Loucy (cell line): ENCODE measurements at regions not wholly inside any gene's neighbourhood (a gene's known extent, or its start where the extent isn't known, plus 50 kb on each side); places are given as distances from the start of the nearest gene placed in this dataset.
"Not testable (repeated sequence)": the region's sequence is repeated elsewhere in the genome, so short reads cannot be mapped to it uniquely, and the experiment has no call there.

Experiments
- H2AFZ ChIP-seq: fragments of 200-600 bp; sonication (generic); 2 replicates; pipeline ENCODE4 v1.6.0; 2016; ENCODE audit warnings: antibody characterized with exemption, mild to moderate bottlenecking, low read length, moderate library complexity
- H3F3A ChIP-seq: fragments of 200-600 bp; 2 replicates; pipeline ENCODE4 v1.6.0; 2016; ENCODE audit warnings: antibody characterized with exemption, low read depth, mild to moderate bottlenecking
- H3K27me3 ChIP-seq: fragments of 200-600 bp; sonication (generic); 2 replicates; pipeline ENCODE4 v1.6.1; 2014; ENCODE audit warnings: low read length, mild to moderate bottlenecking; ENCODE audit not compliant: insufficient read depth, poor library complexity, severe bottlenecking
- H3K36me3 ChIP-seq: fragments of 200-600 bp; sonication (generic); 2 replicates; pipeline ENCODE4 v1.6.1; 2016; ENCODE audit warnings: low read length; ENCODE audit not compliant: insufficient read depth
- H3K4me1 ChIP-seq: fragments of 200-600 bp; sonication (generic); 2 replicates; pipeline ENCODE4 v1.5.1; 2014; ENCODE audit warnings: low read length, mild to moderate bottlenecking; ENCODE audit not compliant: insufficient read depth, poor library complexity, severe bottlenecking
- H3K4me2 ChIP-seq: fragments of 200-600 bp; sonication (generic); 2 replicates; pipeline ENCODE4 v1.6.0; 2014; ENCODE audit warnings: antibody characterized with exemption, low read length, low read depth, mild to moderate bottlenecking; ENCODE audit not compliant: poor library complexity, severe bottlenecking
- H3K4me3 ChIP-seq: fragments of 200-600 bp; sonication (generic); 2 replicates; pipeline ENCODE4 v1.5.1; 2014; ENCODE audit warnings: low read length, mild to moderate bottlenecking, mixed read lengths; ENCODE audit not compliant: poor library complexity, severe bottlenecking
- H3K79me2 ChIP-seq: fragments of 200-600 bp; sonication (generic); 2 replicates; pipeline ENCODE4 v1.6.1; 2014; ENCODE audit warnings: low read length; ENCODE audit not compliant: insufficient read depth
- H3K9ac ChIP-seq: fragments of 200-600 bp; sonication (generic); 2 replicates; pipeline ENCODE4 v1.6.0; 2014; ENCODE audit warnings: mild to moderate bottlenecking, low read depth, low read length, moderate library complexity; ENCODE audit not compliant: poor library complexity, severe bottlenecking
- H3K9me2 ChIP-seq: fragments of 200-600 bp; sonication (generic); replicated peaks from 2 replicates; pipeline ENCODE4 v1.6.1; 2016; ENCODE audit warnings: low read depth, low read length, mixed read lengths
- H3K9me3 ChIP-seq: fragments of 200-600 bp; sonication (generic); 2 replicates; pipeline ENCODE4 v1.6.1; 2014; ENCODE audit warnings: mild to moderate bottlenecking, antibody characterized with exemption, low read length, low read depth; ENCODE audit not compliant: insufficient read depth
- H4K20me1 ChIP-seq: fragments of 200-600 bp; sonication (generic); 2 replicates; pipeline ENCODE4 v1.6.0; 2014; ENCODE audit warnings: antibody characterized with exemption, low read length, mild to moderate bottlenecking; ENCODE audit not compliant: insufficient read depth, poor library complexity, severe bottlenecking
- EZH2phosphoT487 ChIP-seq: fragments of 200-600 bp; IDR thresholded peaks from 2 replicates; pipeline ENCODE4 v1.6.1; 2018; ENCODE audit warnings: antibody characterized with exemption, mild to moderate bottlenecking, moderate library complexity, borderline replicate concordance
- TF ChIP-seq, protein P1 (sequence below): fragments of 200-600 bp; sonication (generic); conservative IDR thresholded peaks from 2 replicates; pipeline ENCODE4 v1.5.1; 2014; ENCODE audit warnings: mild to moderate bottlenecking, antibody characterized with exemption, low read length

DNA sequence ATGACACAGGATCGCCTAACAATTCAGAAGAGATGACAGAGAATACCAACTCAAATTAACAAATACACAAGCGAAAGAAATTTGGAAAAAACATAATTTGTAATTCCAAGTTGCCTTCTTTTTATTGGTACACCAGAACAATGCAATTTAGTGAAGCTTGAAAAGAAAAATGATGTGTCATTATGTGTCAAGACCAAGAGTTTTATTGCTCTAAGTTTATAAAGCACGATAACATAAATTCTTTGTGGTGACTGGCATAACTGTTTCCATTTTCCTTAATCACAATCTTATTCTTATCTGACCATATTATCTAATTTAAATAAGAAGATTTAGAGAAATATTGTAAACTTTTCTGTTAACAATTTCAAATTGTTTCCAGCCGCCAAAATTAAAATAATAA lies 273.2 kb upstream of the TECRL start:
- no peaks in the 10 kb centered on the region for H3K9me3 ChIP-seq
- H3K36me3 ChIP-seq = no peaks in the 10 kb centered on the region
- no peaks in the 10 kb centered on the region for H4K20me1 ChIP-seq
- H3F3A ChIP-seq = no peaks in the 10 kb centered on the region
- no peaks in the 10 kb centered on the region for H3K4me1 ChIP-seq
- H2AFZ ChIP-seq = no peak overlapping the region
- H3K4me3 ChIP-seq = no peak overlapping the region
- H3K4me2 ChIP-seq = no peak overlapping the region
- TF ChIP-seq EZH2phosphoT487 = no peak
- TF ChIP-seq, protein P1, sequence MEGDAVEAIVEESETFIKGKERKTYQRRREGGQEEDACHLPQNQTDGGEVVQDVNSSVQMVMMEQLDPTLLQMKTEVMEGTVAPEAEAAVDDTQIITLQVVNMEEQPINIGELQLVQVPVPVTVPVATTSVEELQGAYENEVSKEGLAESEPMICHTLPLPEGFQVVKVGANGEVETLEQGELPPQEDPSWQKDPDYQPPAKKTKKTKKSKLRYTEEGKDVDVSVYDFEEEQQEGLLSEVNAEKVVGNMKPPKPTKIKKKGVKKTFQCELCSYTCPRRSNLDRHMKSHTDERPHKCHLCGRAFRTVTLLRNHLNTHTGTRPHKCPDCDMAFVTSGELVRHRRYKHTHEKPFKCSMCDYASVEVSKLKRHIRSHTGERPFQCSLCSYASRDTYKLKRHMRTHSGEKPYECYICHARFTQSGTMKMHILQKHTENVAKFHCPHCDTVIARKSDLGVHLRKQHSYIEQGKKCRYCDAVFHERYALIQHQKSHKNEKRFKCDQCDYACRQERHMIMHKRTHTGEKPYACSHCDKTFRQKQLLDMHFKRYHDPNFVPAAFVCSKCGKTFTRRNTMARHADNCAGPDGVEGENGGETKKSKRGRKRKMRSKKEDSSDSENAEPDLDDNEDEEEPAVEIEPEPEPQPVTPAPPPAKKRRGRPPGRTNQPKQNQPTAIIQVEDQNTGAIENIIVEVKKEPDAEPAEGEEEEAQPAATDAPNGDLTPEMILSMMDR = no peak
- no peaks in the 10 kb centered on the region for H3K79me2 ChIP-seq
- no peaks in the 10 kb centered on the region for H3K9me2 ChIP-seq
- H3K9ac ChIP-seq = no peak overlapping the region
- H3K27me3 ChIP-seq = no peaks in the 10 kb centered on the region

DNA sequence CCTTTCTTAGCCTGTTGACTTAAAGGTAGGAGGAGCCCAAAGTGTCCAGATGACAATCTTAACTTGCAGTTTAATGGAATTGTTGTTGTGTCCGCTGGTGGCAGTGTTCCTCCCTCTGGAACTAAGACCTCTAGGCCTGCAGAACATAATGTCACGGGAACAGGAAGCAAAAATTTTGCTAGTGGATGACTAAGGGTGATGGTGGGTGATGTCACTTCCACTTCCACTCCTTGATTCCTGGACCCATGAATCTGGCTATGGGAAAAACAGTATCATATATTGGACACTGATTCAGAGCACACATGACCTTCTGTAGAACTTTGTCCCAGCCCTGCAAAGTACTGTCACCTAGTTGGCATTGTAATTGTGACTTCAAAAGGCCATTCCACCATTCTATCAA lies 263.9 kb upstream of the TECRL start:
- H2AFZ ChIP-seq, H3K9me2 ChIP-seq, H3K79me2 ChIP-seq, H3K9ac ChIP-seq, H3K4me1 ChIP-seq, H3K36me3 ChIP-seq, H3K4me2 ChIP-seq, H3K4me3 ChIP-seq, H3K27me3 ChIP-seq, H3K9me3 ChIP-seq, H3F3A ChIP-seq, H4K20me1 ChIP-seq: not testable (repeated sequence)

DNA sequence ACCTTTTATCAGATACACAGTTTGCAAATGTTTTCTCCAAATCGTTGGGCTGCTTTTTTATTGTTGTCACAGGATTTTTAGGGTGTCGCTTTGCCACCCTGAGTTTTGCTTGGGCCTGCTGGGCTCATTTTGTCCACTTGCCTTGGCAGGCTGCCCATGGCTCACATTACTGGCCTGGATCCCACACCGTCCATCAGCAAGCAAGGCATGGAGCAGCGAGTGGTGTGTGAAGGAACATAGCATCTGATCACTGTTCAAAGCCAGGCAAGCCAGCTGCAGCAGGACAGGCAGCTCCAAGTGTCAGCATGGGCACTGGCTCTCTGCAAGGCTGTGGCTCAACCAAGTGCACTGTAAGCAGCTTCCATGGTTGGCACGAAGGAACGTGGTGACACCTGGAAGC lies 261.4 kb upstream of the TECRL start:
- H2AFZ ChIP-seq = no peak overlapping the region
- H3K9ac ChIP-seq = no peak overlapping the region
- no peaks in the 10 kb centered on the region for H4K20me1 ChIP-seq

DNA sequence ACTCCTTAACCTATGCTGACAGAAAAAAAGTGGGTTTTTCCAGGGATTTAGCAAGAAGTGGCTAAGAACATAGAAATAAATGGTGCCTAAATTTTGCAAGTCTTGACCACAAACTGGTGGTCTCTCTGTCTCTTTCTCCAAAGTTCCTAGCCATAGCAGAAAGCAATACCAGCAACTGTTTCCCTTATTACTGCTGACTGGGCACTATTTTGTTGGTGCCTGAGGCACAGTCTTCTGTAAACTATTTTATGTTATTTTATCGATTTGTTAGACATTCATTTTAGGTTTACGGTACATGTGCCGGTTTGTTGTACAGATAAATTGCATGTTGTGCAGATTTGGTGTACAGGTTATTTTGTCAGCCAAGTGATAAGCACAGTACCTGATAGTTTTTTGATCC lies 234.6 kb upstream of the TECRL start:
- no peak overlapping the region for H3K4me2 ChIP-seq
- no peaks in the 10 kb centered on the region for H4K20me1 ChIP-seq
- no peak overlapping the region for H3K9ac ChIP-seq
- TF ChIP-seq, protein P1 = no peak
- TF ChIP-seq EZH2phosphoT487 = no peak
- H3K4me3 ChIP-seq = no peak overlapping the region
- H3K27me3 ChIP-seq = no peaks in the 10 kb centered on the region
- no peak overlapping the region for H2AFZ ChIP-seq
- no peaks in the 10 kb centered on the region for H3K4me1 ChIP-seq
- H3F3A ChIP-seq = no peaks in the 10 kb centered on the region
- H3K9me2 ChIP-seq = no peaks in the 10 kb centered on the region
- no peaks in the 10 kb centered on the region for H3K36me3 ChIP-seq
- no peaks in the 10 kb centered on the region for H3K9me3 ChIP-seq
- no peaks in the 10 kb centered on the region for H3K79me2 ChIP-seq

More for the DNA sequence above, 261.4 kb upstream of the TECRL start:
- Histone ChIP-seq H3K9me2 (no peaks in the 10 kb centered on the region), H3K9me3 (no peaks in the 10 kb centered on the region), H3K4me3 (no peak overlapping the region), H3F3A (no peaks in the 10 kb centered on the region), H3K27me3 (no peaks in the 10 kb centered on the region), H3K4me2 (no peak overlapping the region), H3K4me1 (no peaks in the 10 kb centered on the region), H3K79me2 (no peaks in the 10 kb centered on the region), H3K36me3 (no peaks in the 10 kb centered on the region)
- TF ChIP-seq, protein P1 = no peak
- no peak for TF ChIP-seq EZH2phosphoT487
